Caco-2 (cell line): ENCODE measurements at regions not wholly inside any gene's neighbourhood (a gene's known extent, or its start where the extent isn't known, plus 50 kb on each side); places are given as distances from the start of the nearest gene placed in this dataset.

Source experiments
- BruUV-seq: library from RNA; stranded (reverse); fragments of 400-500 nt; replicated peaks from 2 replicates; lab custom pipeline; 2021; lab: Mats Ljungman, UMichigan
- CTCF ChIA-PET: fragments of 300-600 bp; sonication (Branson Sonifier 250); formaldehyde crosslinking; loops from one replicate; lab custom pipeline; 2022; ENCODE audit warnings: antibody characterized with exemption; lab: Charles Lee
- POLR2A ChIA-PET: fragments of 300-600 bp; sonication (Branson Sonifier 250); formaldehyde crosslinking; loops from one replicate; lab custom pipeline; 2022; ENCODE audit warnings: antibody characterized with exemption; lab: Charles Lee
- DNase-seq, 2 experiments: peaks; one replicate each; pipeline versions ENCODE4 v3.0.0 to v3.0.0-alpha.2; 2020 to 2022
- H3K27me3 ChIP-seq: replicated peaks from 2 replicates; pipeline ENCODE4 v1.6.0; 2011; ENCODE audit warnings: low read length; ENCODE audit not compliant: control insufficient read depth, insufficient read depth
- H3K36me3 ChIP-seq: 2 replicates; pipeline ENCODE4 v1.5.1; 2011; ENCODE audit warnings: low read length; ENCODE audit not compliant: control insufficient read depth, insufficient read depth
- H3K4me1 ChIP-seq: fragments of 250-450 bp; sonication (Bioruptor Pico); 2 replicates; pipeline ENCODE4 v1.5.1; 2020; ENCODE audit warnings: mild to moderate bottlenecking
- H3K4me3 ChIP-seq: 2 replicates; pipeline ENCODE4 v1.5.1; 2011; ENCODE audit warnings: low read depth, mild to moderate bottlenecking, control low read depth, low read length
- H3K9me3 ChIP-seq: fragments of 250-450 bp; sonication (Bioruptor Pico); 2 replicates; pipeline ENCODE4 v1.5.1; 2020; ENCODE audit warnings: mild to moderate bottlenecking, moderate library complexity
- H3K27ac Mint-ChIP-seq: one replicate; pipeline ENCODE4 v1.8.0; 2022; ENCODE audit warnings: mixed read lengths; ENCODE audit not compliant: unreplicated experiment
- H3K27me3 Mint-ChIP-seq: one replicate; pipeline ENCODE4 v1.8.0; 2022; ENCODE audit warnings: mixed read lengths; ENCODE audit not compliant: insufficient read depth, unreplicated experiment
- H3K36me3 Mint-ChIP-seq: one replicate; pipeline ENCODE4 v1.8.0; 2022; ENCODE audit warnings: mild to moderate bottlenecking, mixed read lengths; ENCODE audit not compliant: insufficient read depth, unreplicated experiment
- H3K4me1 Mint-ChIP-seq: one replicate; pipeline ENCODE4 v1.8.0; 2022; ENCODE audit warnings: low read depth, mixed read lengths; ENCODE audit not compliant: unreplicated experiment
- H3K4me3 Mint-ChIP-seq: one replicate; pipeline ENCODE4 v1.8.0; 2022; ENCODE audit warnings: mild to moderate bottlenecking, moderate library complexity, mixed read lengths; ENCODE audit not compliant: unreplicated experiment
- H3K9me3 Mint-ChIP-seq: one replicate; pipeline ENCODE4 v1.8.0; 2022; ENCODE audit warnings: mixed read lengths; ENCODE audit not compliant: unreplicated experiment
- CTCF ChIP-seq, 2 experiments: fragments of 200-600 bp in 1 of 2; IDR thresholded peaks; 1 replicate in 1 of 2; 2 replicates in 1 of 2; pipeline versions ENCODE4 v1.5.1 to v1.8.0; 2011 to 2022; ENCODE audit warnings: antibody characterized with exemption in 1 of 2, control low read depth in 1 of 2, inconsistent platforms in 1 of 2, low read depth in 1 of 2, low read length in 1 of 2, mild to moderate bottlenecking in 1 of 2, moderate library complexity in 1 of 2; ENCODE audit not compliant: insufficient read depth in 1 of 2, severe bottlenecking in 1 of 2, unreplicated experiment in 1 of 2
- intact Hi-C: fragments of 100-400 bp; cut with micrococcal nuclease; formaldehyde crosslinking; loops from one replicate; pipeline ENCODE4 v1.10.0; 2022; ENCODE audit not compliant: unreplicated experiment

- ChIA-PET POLR2A (no interaction called here), CTCF (interaction anchor here (1.0 to 1.1 kb wide), 2 partner anchors 56 to 78 kb away, joined by 3 to 6 read pairs; no protein-coding TSS in a partner anchor)
- Histone ChIP-seq H3K4me1 (no peaks in the 10 kb centered on the region), H3K4me3 (no peak overlapping the region), H3K27me3 (no peaks in the 10 kb centered on the region), H3K9me3 (no peaks in the 10 kb centered on the region), H3K36me3 (no peaks in the 10 kb centered on the region)
- no TSS peak for BruUV-seq
- Mint-ChIP-seq H3K4me1 (peaks cover 13% of the 10 kb centered on the region), H3K9me3 (no peaks in the 10 kb centered on the region), H3K4me3 (no peak overlapping the region), H3K27me3 (no peaks in the 10 kb centered on the region), H3K36me3 (no peaks in the 10 kb centered on the region), H3K27ac (no peak overlapping the region)
- intact Hi-C loops = loop anchor here (1.0 kb wide), 1 partner anchor 77 kb away; no protein-coding TSS in a partner anchor
- peak in 1 of 2 experiments; percentile 25 for DNase-seq
- TF ChIP-seq CTCF (IDR thresholded peaks at IDR 0.05; ENCODE audit: insufficient read depth in 1 of 2, low read depth in 1 of 2, low read length in 1 of 2, severe bottlenecking in 1 of 2, unreplicated experiment in 1 of 2) = peak in 1 of 2 experiments; percentile 28
These were observed 296.6 kb upstream of the MANEA start for GRCh38 chr6:95280686-95281273.

GRCh38 chr6:95285881-95286280 is 291.5 kb upstream of the MANEA start:
- H3K36me3 ChIP-seq = no peaks in the 10 kb centered on the region
- no peaks in the 10 kb centered on the region for H3K4me1 ChIP-seq
- ChIA-PET CTCF (no interaction called here), POLR2A (no interaction called here)
- Mint-ChIP-seq H3K27ac (no peak overlapping the region), H3K27me3 (no peaks in the 10 kb centered on the region), H3K9me3 (peaks cover 6% of the 10 kb centered on the region), H3K4me1 (peaks cover 10% of the 10 kb centered on the region), H3K4me3 (no peak overlapping the region), H3K36me3 (no peaks in the 10 kb centered on the region)
- H3K9me3 ChIP-seq = no peaks in the 10 kb centered on the region
- no peaks in the 10 kb centered on the region for H3K27me3 ChIP-seq
- no peak for TF ChIP-seq CTCF (IDR thresholded peaks at IDR 0.05; ENCODE audit: insufficient read depth in 1 of 2, low read depth in 1 of 2, low read length in 1 of 2, severe bottlenecking in 1 of 2, unreplicated experiment in 1 of 2)
- no TSS peak for BruUV-seq
- DNase-seq = no peak
- intact Hi-C loops = no loop called here
- H3K4me3 ChIP-seq = no peak overlapping the region

- POLR2A ChIA-PET = no interaction called here
- Histone ChIP-seq H3K9me3 (no peaks in the 10 kb centered on the region), H3K36me3 (no peaks in the 10 kb centered on the region), H3K4me3 (no peak overlapping the region), H3K4me1 (no peaks in the 10 kb centered on the region), H3K27me3 (no peaks in the 10 kb centered on the region)
- Mint-ChIP-seq H3K36me3 (no peaks in the 10 kb centered on the region), H3K4me1 (peaks cover 10% of the 10 kb centered on the region), H3K27ac (no peak overlapping the region), H3K27me3 (no peaks in the 10 kb centered on the region), H3K4me3 (no peak overlapping the region), H3K9me3 (peaks cover 11% of the 10 kb centered on the region)
- no TSS peak for BruUV-seq
- no peak for TF ChIP-seq CTCF (IDR thresholded peaks at IDR 0.05; ENCODE audit: insufficient read depth in 1 of 2, low read depth in 1 of 2, low read length in 1 of 2, severe bottlenecking in 1 of 2, unreplicated experiment in 1 of 2)
- DNase-seq = no peak
- intact Hi-C loops = no loop called here
- CTCF ChIA-PET = no interaction called here
These were observed 290.5 kb upstream of the MANEA start for GRCh38 chr6:95286874-95287273.
